H9 (cell line): ENCODE measurements at regions not wholly inside any gene's neighbourhood (a gene's known extent, or its start where the extent isn't known, plus 50 kb on each side); places are given as distances from the start of the nearest gene placed in this dataset.

ENCODE experiments used
- DNase-seq: peaks from one replicate; pipeline ENCODE4 v3.0.0-alpha.2; 2017
- H2AFZ ChIP-seq: one replicate; pipeline ENCODE4 v1.6.1; 2013; ENCODE audit warnings: mild to moderate bottlenecking, low read length, control low read depth, moderate library complexity
- H2AK5ac ChIP-seq: 2 replicates; pipeline ENCODE4 v1.6.1; 2013; ENCODE audit warnings: low read length, control low read depth, mixed read lengths; ENCODE audit not compliant: insufficient read length
- H2BK120ac ChIP-seq: one replicate; pipeline ENCODE4 v1.6.1; 2013; ENCODE audit warnings: low read depth, mild to moderate bottlenecking, low read length, control low read depth, inconsistent platforms; ENCODE audit not compliant: poor library complexity, severe bottlenecking
- H2BK12ac ChIP-seq: 2 replicates; pipeline ENCODE4 v1.6.1; 2013; ENCODE audit warnings: low read length, control low read depth, mixed read lengths, low read depth; ENCODE audit not compliant: insufficient read length
- H2BK15ac ChIP-seq: 2 replicates; pipeline ENCODE4 v1.6.1; 2013; ENCODE audit warnings: low read depth, low read length, control low read depth
- H2BK20ac ChIP-seq: one replicate; pipeline ENCODE4 v1.6.1; 2013; ENCODE audit warnings: low read depth, mild to moderate bottlenecking, low read length, control low read depth, inconsistent platforms; ENCODE audit not compliant: poor library complexity, severe bottlenecking
- H2BK5ac ChIP-seq: 2 replicates; pipeline ENCODE4 v1.6.1; 2013; ENCODE audit warnings: low read length, control low read depth, mixed read lengths; ENCODE audit not compliant: insufficient read length
- H3K14ac ChIP-seq: 2 replicates; pipeline ENCODE4 v1.6.1; 2013; ENCODE audit warnings: low read length, control low read depth; ENCODE audit not compliant: insufficient read depth
- H3K18ac ChIP-seq: 2 replicates; pipeline ENCODE4 v1.6.1; 2013; ENCODE audit warnings: low read depth, mild to moderate bottlenecking, mixed read lengths, low read length, control low read depth; ENCODE audit not compliant: insufficient read length
- H3K23ac ChIP-seq: 2 replicates; pipeline ENCODE4 v1.6.1; 2013; ENCODE audit warnings: low read length, control low read depth, mixed read lengths, low read depth; ENCODE audit not compliant: insufficient read length
- H3K23me2 ChIP-seq: 2 replicates; pipeline ENCODE4 v1.6.1; 2013; ENCODE audit warnings: low read depth, mild to moderate bottlenecking, mixed read lengths, low read length, control low read depth; ENCODE audit not compliant: insufficient read length, poor library complexity, severe bottlenecking
- H3K27ac ChIP-seq: 2 replicates; pipeline ENCODE4 v1.5.1; 2013; ENCODE audit warnings: low read length, control low read depth, mixed read lengths, low read depth; ENCODE audit not compliant: insufficient read length
- H3K27me3 ChIP-seq: 2 replicates; pipeline ENCODE4 v1.6.1; 2013; ENCODE audit warnings: low read length, control low read depth, inconsistent platforms; ENCODE audit not compliant: insufficient read depth
- H3K4ac ChIP-seq: 2 replicates; pipeline ENCODE4 v1.6.1; 2013; ENCODE audit warnings: low read depth, mild to moderate bottlenecking, control low read depth, inconsistent platforms, low read length, moderate library complexity
- H3K4me1 ChIP-seq: 2 replicates; pipeline ENCODE4 v1.6.1; 2013; ENCODE audit warnings: low read length, control low read depth, inconsistent platforms; ENCODE audit not compliant: insufficient read depth
- H3K4me2 ChIP-seq: 2 replicates; pipeline ENCODE4 v1.6.1; 2013; ENCODE audit warnings: low read length, control low read depth, mixed read lengths; ENCODE audit not compliant: insufficient read length, insufficient read depth
- H3K56ac ChIP-seq: 2 replicates; pipeline ENCODE4 v1.6.1; 2013; ENCODE audit warnings: low read depth, mild to moderate bottlenecking, mixed read lengths, low read length, control low read depth; ENCODE audit not compliant: insufficient read length
- H3K79me1 ChIP-seq: 2 replicates; pipeline ENCODE4 v1.6.1; 2013; ENCODE audit warnings: low read depth, mild to moderate bottlenecking, moderate library complexity, low read length, control low read depth, inconsistent platforms; ENCODE audit not compliant: insufficient read depth, poor library complexity, severe bottlenecking
- H3K79me2 ChIP-seq: 2 replicates; pipeline ENCODE4 v1.6.1; 2013; ENCODE audit warnings: low read length, control low read depth, inconsistent platforms; ENCODE audit not compliant: insufficient read depth
- H3K9ac ChIP-seq: 2 replicates; pipeline ENCODE4 v1.6.1; 2013; ENCODE audit warnings: low read length, control low read depth, mixed read lengths; ENCODE audit not compliant: insufficient read length; ENCODE audit errors: extremely low read depth
- H3K9me3 ChIP-seq: one replicate; pipeline ENCODE4 v1.6.1; 2013; ENCODE audit warnings: low read depth, low read length, inconsistent platforms; ENCODE audit not compliant: control insufficient read depth
- H3T11ph ChIP-seq: one replicate; pipeline ENCODE4 v1.6.1; 2013; ENCODE audit warnings: mild to moderate bottlenecking, low read length, control low read depth, inconsistent platforms
- H4K20me1 ChIP-seq: one replicate; pipeline ENCODE4 v1.6.1; 2013; ENCODE audit not compliant: control insufficient read depth, insufficient read length, insufficient read depth
- H4K5ac ChIP-seq: 2 replicates; pipeline ENCODE4 v1.6.1; 2013; ENCODE audit warnings: low read depth, mild to moderate bottlenecking, mixed read lengths, low read length, control low read depth; ENCODE audit not compliant: insufficient read length
- H4K8ac ChIP-seq: replicated peaks from 2 replicates; pipeline ENCODE4 v1.6.1; 2013; ENCODE audit warnings: low read length, control low read depth, mixed read lengths, low read depth; ENCODE audit not compliant: insufficient read length
- H4K91ac ChIP-seq: 2 replicates; pipeline ENCODE4 v1.6.1; 2013; ENCODE audit warnings: low read depth, mild to moderate bottlenecking, moderate library complexity, mixed read lengths, low read length, control low read depth; ENCODE audit not compliant: insufficient read length
- H3K27ac Mint-ChIP-seq, 3 experiments: 2 replicates in 2 of 3; 3 replicates in 1 of 3; pipeline ENCODE4 v1.8.0; 2020 to 2021; ENCODE audit warnings: mixed read lengths in 3 of 3, mild to moderate bottlenecking in 1 of 3, moderate library complexity in 1 of 3
- H3K27me3 Mint-ChIP-seq: 2 replicates; pipeline ENCODE4 v1.8.0; 2021; ENCODE audit warnings: low read depth, mild to moderate bottlenecking, moderate library complexity, mixed read lengths
- H3K36me3 Mint-ChIP-seq, 3 experiments: 2 replicates in 2 of 3; 3 replicates in 1 of 3; pipeline ENCODE4 v1.8.0; 2020 to 2021; ENCODE audit warnings: low read depth in 3 of 3, mixed read lengths in 3 of 3; ENCODE audit not compliant: insufficient read depth in 1 of 3
- H3K4me1 Mint-ChIP-seq, 2 experiments: 2 replicates each; pipeline ENCODE4 v1.8.0; 2020; ENCODE audit warnings: mixed read lengths in 2 of 2
- H3K4me3 Mint-ChIP-seq, 2 experiments: 2 replicates in 1 of 2; 3 replicates in 1 of 2; pipeline ENCODE4 v1.8.0; 2020 to 2021; ENCODE audit warnings: mild to moderate bottlenecking in 2 of 2, mixed read lengths in 2 of 2, moderate library complexity in 1 of 2
- H3K9me3 Mint-ChIP-seq, 2 experiments: 2 replicates in 1 of 2; 3 replicates in 1 of 2; pipeline ENCODE4 v1.8.0; 2020; ENCODE audit warnings: mild to moderate bottlenecking in 2 of 2, mixed read lengths in 2 of 2, moderate library complexity in 1 of 2
- CTCF ChIP-seq: fragments of 200-600 bp; sonication (generic); conservative IDR thresholded peaks from 3 replicates; pipeline ENCODE4 v1.8.0; 2021; ENCODE audit warnings: antibody characterized with exemption, mild to moderate bottlenecking
- WGBS: extraction: QIAGEN DNeasy Blood & Tissue Kit; methylation state at CpG from one replicate; pipeline ENCODE4 v1.1.7; 2013; ENCODE audit warnings: missing lambda C conversion rate, low lambda C conversion rate, mixed read lengths; ENCODE audit not compliant: insufficient read length; ENCODE audit errors: extremely low coverage; 5-methylcytosine and 5-hydroxymethylcytosine counted together

- Histone ChIP-seq H2AK5ac (no peak overlapping the region), H3K14ac (no peak overlapping the region), H3K18ac (no peak overlapping the region), H4K5ac (no peak overlapping the region), H3K4me2 (no peak overlapping the region), H3K9ac (no peak overlapping the region), H3K23ac (no peak overlapping the region), H3K23me2 (no peaks in the 10 kb centered on the region), H2AFZ (no peak overlapping the region), H2BK20ac (no peak overlapping the region), H3K9me3 (no peaks in the 10 kb centered on the region), H2BK120ac (no peak overlapping the region), H3K4me1 (no peaks in the 10 kb centered on the region), H4K8ac (no peak overlapping the region), H3K27me3 (no peaks in the 10 kb centered on the region), H3K56ac (no peak overlapping the region), H3K27ac (no peak overlapping the region), H3T11ph (no peak overlapping the region), H2BK5ac (no peak overlapping the region), H3K4ac (no peak overlapping the region), H4K91ac (no peak overlapping the region), H2BK12ac (no peak overlapping the region), H3K79me1 (no peaks in the 10 kb centered on the region), H4K20me1 (no peaks in the 10 kb centered on the region), H2BK15ac (no peak overlapping the region), H3K79me2 (no peaks in the 10 kb centered on the region)
- no peak for TF ChIP-seq CTCF
- H3K36me3 Mint-ChIP-seq = peaks cover 3 to 15% (median 9%) of the 10 kb centered on the region in 3 experiments; a peak in 6 of 7 replicates
- no peak for DNase-seq
- H3K4me1 Mint-ChIP-seq = peaks cover 3 to 6% of the 10 kb centered on the region in 2 experiments; a peak in 2 of 4 replicates
- no CpG with 5 or more reads among the region's 2 CpGs for WGBS
- no peak overlapping the region for H3K4me3 Mint-ChIP-seq
- no peak overlapping the region for H3K27ac Mint-ChIP-seq
- H3K27me3 Mint-ChIP-seq = peaks cover 1% of the 10 kb centered on the region; the same call in 1 of the 2 replicates
- peaks cover 12 to 21% of the 10 kb centered on the region in 2 experiments for H3K9me3 Mint-ChIP-seq
Measured at GRCh38 chr14:38761033-38761432, 342.0 kb downstream of the SEC23A start.
